ENCODE measurements at regions not wholly inside any gene's neighbourhood (a gene's known extent, or its start where the extent isn't known, plus 50 kb on each side); places are given as distances from the start of the nearest gene placed in this dataset.

- TF ChIP-seq, protein P1, sequence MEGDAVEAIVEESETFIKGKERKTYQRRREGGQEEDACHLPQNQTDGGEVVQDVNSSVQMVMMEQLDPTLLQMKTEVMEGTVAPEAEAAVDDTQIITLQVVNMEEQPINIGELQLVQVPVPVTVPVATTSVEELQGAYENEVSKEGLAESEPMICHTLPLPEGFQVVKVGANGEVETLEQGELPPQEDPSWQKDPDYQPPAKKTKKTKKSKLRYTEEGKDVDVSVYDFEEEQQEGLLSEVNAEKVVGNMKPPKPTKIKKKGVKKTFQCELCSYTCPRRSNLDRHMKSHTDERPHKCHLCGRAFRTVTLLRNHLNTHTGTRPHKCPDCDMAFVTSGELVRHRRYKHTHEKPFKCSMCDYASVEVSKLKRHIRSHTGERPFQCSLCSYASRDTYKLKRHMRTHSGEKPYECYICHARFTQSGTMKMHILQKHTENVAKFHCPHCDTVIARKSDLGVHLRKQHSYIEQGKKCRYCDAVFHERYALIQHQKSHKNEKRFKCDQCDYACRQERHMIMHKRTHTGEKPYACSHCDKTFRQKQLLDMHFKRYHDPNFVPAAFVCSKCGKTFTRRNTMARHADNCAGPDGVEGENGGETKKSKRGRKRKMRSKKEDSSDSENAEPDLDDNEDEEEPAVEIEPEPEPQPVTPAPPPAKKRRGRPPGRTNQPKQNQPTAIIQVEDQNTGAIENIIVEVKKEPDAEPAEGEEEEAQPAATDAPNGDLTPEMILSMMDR (IDR thresholded peaks at IDR 0.05) = no peak
- no peak for TF ChIP-seq POLR2A (IDR thresholded peaks at IDR 0.05)
Observed at GRCh38 chr14:62002642-62003041, 240.4 kb downstream of the SNAPC1 start.

Data from testis (tissue), 2 donors.